Tibial nerve (tissue), 4 donors: ENCODE measurements at regions not wholly inside any gene's neighbourhood (a gene's known extent, or its start where the extent isn't known, plus 50 kb on each side); places are given as distances from the start of the nearest gene placed in this dataset.

ENCODE experiments used
- EP300 ChIP-seq, 2 donors: sonication (generic); formaldehyde crosslinking; IDR thresholded peaks; one replicate each; pipeline ENCODE4 v1.6.1; 2017; ENCODE audit warnings: antibody characterized with exemption in 2 of 2, mild to moderate bottlenecking in 1 of 2
- TF ChIP-seq, protein P1 (sequence below), 5 experiments: fragments of 200-600 bp in 3 of 5; fragments of 450-650 bp in 2 of 5; sonication (generic) in 3 of 5; IDR thresholded peaks; one replicate each; pipeline ENCODE4 v1.5.1; 2016 to 2019; ENCODE audit warnings: antibody characterized with exemption in 5 of 5, mild to moderate bottlenecking in 3 of 5, moderate library complexity in 2 of 5

DNA sequence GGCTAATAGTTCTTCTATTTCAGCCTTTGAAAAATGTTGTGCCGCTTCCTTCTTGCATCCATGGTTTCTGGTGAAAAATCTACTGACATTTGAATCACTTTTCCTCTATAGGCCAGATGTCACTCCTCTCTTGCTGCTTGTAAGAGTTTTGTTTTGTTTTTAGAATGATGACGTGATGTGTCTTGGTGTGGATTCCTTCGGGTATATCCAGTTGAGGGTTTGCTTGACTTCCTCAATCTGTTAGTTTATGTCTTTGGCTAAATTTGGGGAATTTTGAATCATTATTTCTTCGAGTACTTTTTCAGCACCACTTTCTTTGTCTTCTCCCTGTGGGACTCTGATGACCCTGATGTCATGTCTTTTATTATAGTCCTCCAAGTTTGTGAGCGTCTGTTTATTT, 175.5 kb downstream of the MYLK4 start:
- TF ChIP-seq, protein P1, sequence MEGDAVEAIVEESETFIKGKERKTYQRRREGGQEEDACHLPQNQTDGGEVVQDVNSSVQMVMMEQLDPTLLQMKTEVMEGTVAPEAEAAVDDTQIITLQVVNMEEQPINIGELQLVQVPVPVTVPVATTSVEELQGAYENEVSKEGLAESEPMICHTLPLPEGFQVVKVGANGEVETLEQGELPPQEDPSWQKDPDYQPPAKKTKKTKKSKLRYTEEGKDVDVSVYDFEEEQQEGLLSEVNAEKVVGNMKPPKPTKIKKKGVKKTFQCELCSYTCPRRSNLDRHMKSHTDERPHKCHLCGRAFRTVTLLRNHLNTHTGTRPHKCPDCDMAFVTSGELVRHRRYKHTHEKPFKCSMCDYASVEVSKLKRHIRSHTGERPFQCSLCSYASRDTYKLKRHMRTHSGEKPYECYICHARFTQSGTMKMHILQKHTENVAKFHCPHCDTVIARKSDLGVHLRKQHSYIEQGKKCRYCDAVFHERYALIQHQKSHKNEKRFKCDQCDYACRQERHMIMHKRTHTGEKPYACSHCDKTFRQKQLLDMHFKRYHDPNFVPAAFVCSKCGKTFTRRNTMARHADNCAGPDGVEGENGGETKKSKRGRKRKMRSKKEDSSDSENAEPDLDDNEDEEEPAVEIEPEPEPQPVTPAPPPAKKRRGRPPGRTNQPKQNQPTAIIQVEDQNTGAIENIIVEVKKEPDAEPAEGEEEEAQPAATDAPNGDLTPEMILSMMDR (IDR thresholded peaks at IDR 0.05): no peak
- TF ChIP-seq EP300 (IDR thresholded peaks at IDR 0.05): no peak
